Choroid plexus epithelial cell (primary cell): ENCODE measurements at regions not wholly inside any gene's neighbourhood (a gene's known extent, or its start where the extent isn't known, plus 50 kb on each side); places are given as distances from the start of the nearest gene placed in this dataset.
"Not testable (repeated sequence)": the region's sequence is repeated elsewhere in the genome, so short reads cannot be mapped to it uniquely, and the experiment has no call there.

Experiments
- DNase-seq: peaks from one replicate; pipeline ENCODE4 v3.0.0-alpha.2; 2010; ENCODE audit warnings: low read depth
- H3K4me3 ChIP-seq: 2 replicates; pipeline ENCODE4 v1.5.1; 2011; ENCODE audit warnings: low read depth, mild to moderate bottlenecking, control low read depth, low read length, moderate library complexity
- TF ChIP-seq, protein P1 (sequence below): conservative IDR thresholded peaks from 2 replicates; pipeline ENCODE4 v1.5.1; 2011; ENCODE audit warnings: low read depth, mild to moderate bottlenecking, control low read depth, inconsistent platforms, low read length, moderate library complexity

DNA sequence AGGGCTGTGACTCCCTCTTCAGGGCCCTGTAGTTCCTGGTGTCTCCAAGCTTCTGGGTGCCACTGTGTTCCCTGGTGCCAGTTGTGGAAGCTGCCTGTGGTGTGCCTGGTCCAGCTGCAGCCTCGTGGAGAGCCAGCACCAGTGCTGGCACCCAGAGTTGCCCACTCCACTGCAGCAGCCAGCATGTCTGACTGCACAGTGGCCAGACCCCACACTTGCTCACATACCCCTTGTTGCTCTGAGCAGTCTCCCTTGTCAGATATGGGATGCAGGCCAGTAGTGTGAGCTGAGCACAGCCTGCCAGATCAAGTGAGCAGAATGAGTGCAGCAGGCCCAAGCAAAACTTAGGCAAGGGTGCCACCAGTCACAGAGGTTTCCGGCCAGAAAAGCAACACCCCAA is 108.6 kb downstream of the ZMAT1 start:
- H3K4me3 ChIP-seq: no peak overlapping the region
- no peak for DNase-seq
- TF ChIP-seq, protein P1, sequence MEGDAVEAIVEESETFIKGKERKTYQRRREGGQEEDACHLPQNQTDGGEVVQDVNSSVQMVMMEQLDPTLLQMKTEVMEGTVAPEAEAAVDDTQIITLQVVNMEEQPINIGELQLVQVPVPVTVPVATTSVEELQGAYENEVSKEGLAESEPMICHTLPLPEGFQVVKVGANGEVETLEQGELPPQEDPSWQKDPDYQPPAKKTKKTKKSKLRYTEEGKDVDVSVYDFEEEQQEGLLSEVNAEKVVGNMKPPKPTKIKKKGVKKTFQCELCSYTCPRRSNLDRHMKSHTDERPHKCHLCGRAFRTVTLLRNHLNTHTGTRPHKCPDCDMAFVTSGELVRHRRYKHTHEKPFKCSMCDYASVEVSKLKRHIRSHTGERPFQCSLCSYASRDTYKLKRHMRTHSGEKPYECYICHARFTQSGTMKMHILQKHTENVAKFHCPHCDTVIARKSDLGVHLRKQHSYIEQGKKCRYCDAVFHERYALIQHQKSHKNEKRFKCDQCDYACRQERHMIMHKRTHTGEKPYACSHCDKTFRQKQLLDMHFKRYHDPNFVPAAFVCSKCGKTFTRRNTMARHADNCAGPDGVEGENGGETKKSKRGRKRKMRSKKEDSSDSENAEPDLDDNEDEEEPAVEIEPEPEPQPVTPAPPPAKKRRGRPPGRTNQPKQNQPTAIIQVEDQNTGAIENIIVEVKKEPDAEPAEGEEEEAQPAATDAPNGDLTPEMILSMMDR: no peak

DNA sequence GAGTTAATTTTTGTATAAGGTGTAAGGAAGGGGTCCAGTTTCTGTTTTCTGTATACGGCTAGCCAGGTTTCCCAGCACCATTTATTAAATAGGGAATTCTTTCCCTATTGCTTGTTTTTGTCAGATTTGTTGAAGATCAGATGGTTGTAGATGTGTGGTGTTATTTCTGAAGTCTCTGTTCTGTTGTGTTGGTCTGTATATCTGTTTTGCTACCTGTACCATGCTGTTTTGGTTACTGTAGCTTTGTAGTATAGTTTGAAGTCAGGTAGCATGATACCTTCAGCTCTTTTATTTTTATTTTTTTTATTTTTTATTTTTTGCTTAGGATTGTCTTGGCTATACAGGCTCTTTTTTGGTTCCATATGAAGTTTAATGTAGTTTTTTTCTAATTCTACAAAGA is 114.1 kb downstream of the ZMAT1 start:
- not testable (repeated sequence) for DNase-seq, H3K4me3 ChIP-seq

DNA sequence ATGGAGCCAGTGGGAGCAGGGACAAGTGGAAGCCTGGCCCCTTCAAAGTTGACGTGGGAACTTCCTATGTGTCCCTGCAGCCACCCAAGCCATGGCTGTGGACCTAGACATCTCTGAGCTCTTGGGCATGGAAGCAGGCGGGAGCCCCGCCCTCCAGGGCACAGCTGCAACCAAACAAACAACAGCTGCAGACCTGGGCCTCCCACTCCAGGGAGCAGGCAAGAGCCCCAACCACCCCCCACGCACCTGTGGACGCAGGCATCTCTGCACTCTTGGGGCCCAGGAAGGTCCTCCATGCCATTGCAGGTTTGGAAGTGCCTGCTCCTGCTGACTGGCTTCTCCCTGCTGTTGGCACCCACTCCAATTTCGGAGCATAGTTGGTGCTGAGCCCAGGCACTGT is 118.6 kb downstream of the ZMAT1 start:
- DNase-seq: no peak
- TF ChIP-seq, protein P1: no peak
- no peak overlapping the region for H3K4me3 ChIP-seq

DNA sequence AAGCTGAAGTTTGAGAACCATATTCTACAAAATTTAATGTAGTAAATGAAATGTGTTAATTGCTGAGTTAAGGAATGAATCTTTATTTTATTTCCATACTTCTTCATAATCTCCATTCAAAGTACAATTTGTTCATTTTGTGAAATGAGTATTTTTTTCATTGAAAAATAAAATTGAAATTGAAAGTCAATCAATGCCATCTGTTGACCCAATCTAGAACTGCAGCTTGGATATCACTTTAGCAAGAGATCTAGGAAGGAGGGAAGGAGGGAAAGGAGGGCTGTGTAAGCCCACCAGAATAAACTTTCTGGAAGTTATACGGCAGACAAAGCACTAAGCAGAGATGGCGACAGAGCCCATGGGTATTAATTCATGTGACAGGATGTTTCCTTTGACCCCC is 128.4 kb downstream of the ZMAT1 start:
- peak; percentile 34 for DNase-seq
- H3K4me3 ChIP-seq: no peak overlapping the region
- TF ChIP-seq, protein P1: peak; percentile 45

DNA sequence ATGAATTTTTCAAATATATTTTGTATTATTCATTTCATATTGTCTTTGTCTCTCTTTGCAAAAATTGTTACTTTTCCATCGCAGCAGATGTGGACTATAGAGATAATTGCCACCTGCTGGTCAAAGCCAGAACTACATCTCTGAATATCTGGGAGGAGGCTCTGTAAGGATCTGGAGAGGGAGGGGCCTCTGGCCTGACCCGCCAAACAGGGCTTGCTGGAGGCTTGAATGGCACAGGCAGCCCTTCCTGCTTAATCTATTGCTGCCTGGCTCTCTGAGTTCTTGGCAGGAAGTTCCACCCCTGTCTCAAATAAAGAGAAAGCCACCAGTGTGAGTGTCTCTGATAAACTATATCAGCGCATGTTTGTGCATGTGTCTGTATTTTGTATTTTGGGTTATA is 132.4 kb downstream of the ZMAT1 start:
- DNase-seq: peak; percentile 92
- peak overlapping the region; percentile 14 for H3K4me3 ChIP-seq
- TF ChIP-seq, protein P1: peak; percentile 61

DNA sequence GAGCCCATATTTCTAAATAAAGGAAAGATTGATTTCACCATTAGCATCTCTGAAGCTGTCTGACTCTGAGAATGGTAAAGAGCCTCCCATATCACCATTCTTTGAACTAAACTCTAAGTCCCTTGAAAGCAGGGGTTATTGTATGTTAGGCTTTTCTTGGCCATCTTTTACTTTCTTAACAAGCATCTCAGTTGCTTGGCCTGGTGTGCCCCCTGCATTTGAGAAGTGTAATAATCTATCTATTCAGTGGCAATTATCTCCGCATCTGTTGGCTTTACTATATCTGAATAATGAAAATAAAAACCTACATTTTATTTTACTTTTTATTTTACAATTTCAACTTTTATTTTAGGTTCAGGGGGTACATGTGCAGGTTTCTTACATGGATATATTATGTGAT is 128.3 kb upstream of the ARMCX2 start:
- TF ChIP-seq, protein P1: no peak
- no peak for DNase-seq
- no peak overlapping the region for H3K4me3 ChIP-seq

DNA sequence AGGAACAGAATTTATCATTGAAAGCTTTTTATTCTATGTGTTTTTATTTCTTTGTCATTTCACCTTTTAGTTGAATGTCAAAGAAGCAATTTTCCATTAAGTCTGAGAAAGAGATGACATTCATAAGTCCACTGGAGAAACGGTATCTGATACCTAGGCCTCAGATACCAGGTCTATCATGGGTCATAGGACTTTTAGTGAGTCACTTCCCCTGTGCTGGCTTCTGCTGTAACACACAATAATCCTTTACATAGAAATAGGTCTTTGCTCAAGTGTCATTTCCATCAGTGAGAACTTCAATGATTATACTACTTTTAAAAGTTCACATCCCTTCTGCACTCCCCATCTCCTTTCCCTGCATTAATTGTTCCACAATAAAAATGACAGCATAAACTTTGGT is 125.5 kb upstream of the ARMCX2 start:
- no peak for DNase-seq
- no peak overlapping the region for H3K4me3 ChIP-seq
- TF ChIP-seq, protein P1: no peak

DNA sequence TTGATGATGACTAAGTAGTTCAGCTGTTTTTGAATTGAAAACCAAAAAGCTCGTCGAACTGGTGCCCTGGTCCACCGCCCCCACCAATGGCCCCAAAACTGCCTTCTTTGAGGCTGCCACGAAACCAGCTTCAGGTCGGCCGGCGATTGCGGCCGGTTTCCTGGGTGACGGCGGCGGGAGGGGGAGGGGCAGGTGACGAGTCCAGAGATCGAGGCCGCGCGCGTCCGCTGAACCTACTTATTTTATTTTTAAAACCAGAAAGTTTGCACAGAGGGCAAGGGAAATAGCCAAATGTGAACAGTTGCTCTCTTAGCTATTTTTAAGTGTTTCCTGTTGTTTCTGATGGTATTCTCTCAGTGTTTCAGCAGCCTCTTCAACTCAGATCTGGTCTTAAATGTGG is 120.8 kb upstream of the ARMCX2 start:
- not testable (repeated sequence) for H3K4me3 ChIP-seq, DNase-seq
